SH-SY5Y (cell line): ENCODE measurements at regions not wholly inside any gene's neighbourhood (a gene's known extent, or its start where the extent isn't known, plus 50 kb on each side); places are given as distances from the start of the nearest gene placed in this dataset.

Experiments used
- GATA2 ChIP-seq: IDR thresholded peaks from 2 replicates; pipeline ENCODE4 v1.6.1; 2011; ENCODE audit warnings: mild to moderate bottlenecking, low read depth, low read length
- GATA3 ChIP-seq: IDR thresholded peaks from 2 replicates; pipeline ENCODE4 v1.6.1; 2011; ENCODE audit warnings: low read depth, mild to moderate bottlenecking, low read length, moderate library complexity

DNA sequence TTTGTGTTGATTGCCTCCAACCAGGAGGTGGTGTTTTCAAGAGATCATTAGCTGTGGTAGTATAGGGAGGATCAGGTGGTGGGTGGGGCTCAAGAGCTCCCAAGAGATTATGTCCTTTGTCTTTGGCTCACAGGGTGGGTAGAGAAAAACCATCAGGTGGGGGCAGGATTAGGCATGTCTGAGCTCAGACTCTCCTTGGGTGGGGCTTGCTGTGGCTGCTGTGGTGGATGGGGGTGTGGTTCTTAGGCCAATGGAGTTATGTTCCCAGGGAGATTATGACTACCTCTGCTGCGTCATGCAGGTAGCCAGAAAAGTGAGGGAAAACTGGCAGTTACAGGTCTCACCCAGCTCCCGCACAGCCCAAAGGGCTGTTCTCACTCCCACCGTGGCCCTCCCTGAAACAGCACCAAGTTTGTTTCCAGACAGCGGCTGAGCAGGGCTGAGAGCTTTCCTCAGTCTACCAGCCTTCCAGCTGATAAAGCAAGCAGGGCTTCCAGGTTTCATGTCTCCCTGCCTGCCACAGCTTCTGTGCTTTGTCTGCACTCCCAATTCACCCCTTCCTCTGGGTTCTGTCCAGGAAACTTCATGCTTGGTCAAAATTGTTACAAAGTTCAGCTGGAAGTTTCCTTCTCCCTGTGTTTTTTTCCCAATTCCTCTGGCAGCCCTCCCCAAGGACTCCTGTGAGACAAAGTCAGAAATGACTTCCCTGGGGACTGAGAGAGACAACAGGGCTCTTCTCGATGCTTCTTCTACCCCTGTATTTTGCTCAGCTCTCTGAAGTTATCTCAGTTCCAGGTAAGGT lies 481.1 kb upstream of the MAN1A1 start:
- TF ChIP-seq GATA3, result no peak
- TF ChIP-seq GATA2, result no peak
